ENCODE measurements at regions not wholly inside any gene's neighbourhood (a gene's known extent, or its start where the extent isn't known, plus 50 kb on each side); places are given as distances from the start of the nearest gene placed in this dataset.
A peak's percentile ranks its signal among the peaks of the same experiment; 100 is the strongest.

- Histone ChIP-seq H3K36me3 (no peaks in the 10 kb centered on the region), H3K27me3 (no peaks in the 10 kb centered on the region), H3K9me3 (ENCODE audit: low read depth) (no peaks in the 10 kb centered on the region), H3K4me1 (ENCODE audit: low read depth) (peaks cover 21% of the 10 kb centered on the region), H3K27ac (no peak overlapping the region), H3K4me3 (no peak overlapping the region)
- no peak for TF ChIP-seq CTCF (IDR thresholded peaks at IDR 0.05; ENCODE audit: low read depth, low read length)
- no peak for DNase-seq (ENCODE audit: low read depth in 1 of 2, low spot score in 1 of 2)
These were observed 237.5 kb upstream of the KLF3 start for GRCh38 chr4:38426532-38426931.

- no peak for DNase-seq (ENCODE audit: low read depth in 1 of 2, low spot score in 1 of 2)
- Histone ChIP-seq H3K4me1 (ENCODE audit: low read depth) (no peaks in the 10 kb centered on the region), H3K27me3 (no peaks in the 10 kb centered on the region), H3K27ac (no peak overlapping the region), H3K9me3 (ENCODE audit: low read depth) (no peaks in the 10 kb centered on the region), H3K4me3 (no peak overlapping the region), H3K36me3 (no peaks in the 10 kb centered on the region)
- TF ChIP-seq CTCF (IDR thresholded peaks at IDR 0.05; ENCODE audit: low read depth, low read length): no peak
These were observed 233.2 kb upstream of the KLF3 start for GRCh38 chr4:38430841-38431240.

- no peak for TF ChIP-seq CTCF (IDR thresholded peaks at IDR 0.05; ENCODE audit: low read depth, low read length)
- no peak overlapping the region for H3K27ac ChIP-seq
- H3K36me3 ChIP-seq: no peaks in the 10 kb centered on the region
- no peaks in the 10 kb centered on the region for H3K4me1 ChIP-seq (ENCODE audit: low read depth)
- no peaks in the 10 kb centered on the region for H3K9me3 ChIP-seq (ENCODE audit: low read depth)
- H3K4me3 ChIP-seq: no peak overlapping the region
- no peak for DNase-seq (ENCODE audit: low read depth in 1 of 2, low spot score in 1 of 2)
- no peaks in the 10 kb centered on the region for H3K27me3 ChIP-seq
These were observed 221.8 kb upstream of the KLF3 start for GRCh38 chr4:38442073-38442788.

- peak in 1 of 2 donors; percentile 16 for DNase-seq (ENCODE audit: low read depth in 1 of 2, low spot score in 1 of 2)
- H3K27ac ChIP-seq: no peak overlapping the region
- no peaks in the 10 kb centered on the region for H3K27me3 ChIP-seq
These were observed 214.4 kb upstream of the KLF3 start for GRCh38 chr4:38449506-38450174.

GRCh38 chr4:38452009-38452408, 212.0 kb upstream of the KLF3 start:
- Histone ChIP-seq H3K27me3 (no peaks in the 10 kb centered on the region), H3K36me3 (no peaks in the 10 kb centered on the region), H3K4me1 (ENCODE audit: low read depth) (no peaks in the 10 kb centered on the region), H3K9me3 (ENCODE audit: low read depth) (no peaks in the 10 kb centered on the region), H3K4me3 (no peak overlapping the region), H3K27ac (no peak overlapping the region)
- DNase-seq (ENCODE audit: low read depth in 1 of 2, low spot score in 1 of 2): no peak
- TF ChIP-seq CTCF (IDR thresholded peaks at IDR 0.05; ENCODE audit: low read depth, low read length): no peak

More at GRCh38 chr4:38449506-38450174, 214.4 kb upstream of the KLF3 start:
- Histone ChIP-seq H3K4me1 (ENCODE audit: low read depth) (no peaks in the 10 kb centered on the region), H3K9me3 (ENCODE audit: low read depth) (no peaks in the 10 kb centered on the region), H3K4me3 (no peak overlapping the region), H3K36me3 (no peaks in the 10 kb centered on the region)
- no peak for TF ChIP-seq CTCF (IDR thresholded peaks at IDR 0.05; ENCODE audit: low read depth, low read length)
